Glutamatergic neuron (in vitro differentiated cells): ENCODE measurements at regions not wholly inside any gene's neighbourhood (a gene's known extent, or its start where the extent isn't known, plus 50 kb on each side); places are given as distances from the start of the nearest gene placed in this dataset.

ENCODE experiments used
- DNase-seq: peaks from one replicate; pipeline ENCODE4 v3.0.0; 2022
- H3K27ac Mint-ChIP-seq: one replicate; pipeline ENCODE4 v1.8.0; 2020; ENCODE audit warnings: mild to moderate bottlenecking, mixed read lengths, inconsistent platforms; ENCODE audit not compliant: unreplicated experiment
- H3K27me3 Mint-ChIP-seq: one replicate; pipeline ENCODE4 v1.8.0; 2020; ENCODE audit warnings: mild to moderate bottlenecking, moderate library complexity, mixed read lengths, inconsistent platforms; ENCODE audit not compliant: unreplicated experiment
- H3K36me3 Mint-ChIP-seq: one replicate; pipeline ENCODE4 v1.8.0; 2020; ENCODE audit warnings: mild to moderate bottlenecking, mixed read lengths, inconsistent platforms; ENCODE audit not compliant: unreplicated experiment
- H3K4me1 Mint-ChIP-seq: one replicate; pipeline ENCODE4 v1.8.0; 2020; ENCODE audit warnings: mild to moderate bottlenecking, low read depth, mixed read lengths, inconsistent platforms; ENCODE audit not compliant: unreplicated experiment
- H3K4me3 Mint-ChIP-seq: one replicate; pipeline ENCODE4 v1.8.0; 2020; ENCODE audit warnings: mild to moderate bottlenecking, mixed read lengths, inconsistent platforms; ENCODE audit not compliant: unreplicated experiment
- H3K9me3 Mint-ChIP-seq: one replicate; pipeline ENCODE4 v1.8.0; 2020; ENCODE audit warnings: mild to moderate bottlenecking, moderate library complexity, mixed read lengths, inconsistent platforms; ENCODE audit not compliant: unreplicated experiment
- TF ChIP-seq, protein P1 (sequence below): fragments of 200-600 bp; sonication (generic); IDR thresholded peaks from one replicate; pipeline ENCODE4 v1.5.0; 2021; ENCODE audit not compliant: partially characterized antibody, unreplicated experiment

DNA sequence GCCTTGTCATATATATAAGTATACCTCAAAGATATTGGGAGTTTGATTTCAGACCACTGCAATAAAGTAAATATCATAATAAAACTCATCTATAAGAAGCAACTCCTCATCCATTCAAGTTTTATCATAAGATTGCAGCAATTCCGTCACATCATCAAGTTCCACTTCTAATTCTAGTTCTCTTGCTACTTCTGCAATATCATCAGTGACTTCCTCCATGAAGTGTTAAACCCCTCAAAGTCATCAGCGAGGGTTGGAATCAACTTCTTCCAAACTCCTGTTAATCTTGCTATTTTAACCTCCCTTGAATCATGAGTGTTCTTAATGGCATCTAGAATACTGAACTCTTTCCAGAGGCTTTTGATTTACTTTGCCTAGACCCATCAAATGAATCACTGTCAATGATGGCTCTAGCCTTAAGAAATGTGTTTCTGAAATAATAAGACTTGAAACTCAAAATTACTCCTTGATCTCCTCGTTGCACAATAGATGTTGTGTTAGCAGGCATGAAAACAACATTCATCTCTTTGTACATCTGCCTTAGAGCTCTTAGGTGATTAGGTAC lies 88.3 kb downstream of the RPE65 start:
- TF ChIP-seq, protein P1, sequence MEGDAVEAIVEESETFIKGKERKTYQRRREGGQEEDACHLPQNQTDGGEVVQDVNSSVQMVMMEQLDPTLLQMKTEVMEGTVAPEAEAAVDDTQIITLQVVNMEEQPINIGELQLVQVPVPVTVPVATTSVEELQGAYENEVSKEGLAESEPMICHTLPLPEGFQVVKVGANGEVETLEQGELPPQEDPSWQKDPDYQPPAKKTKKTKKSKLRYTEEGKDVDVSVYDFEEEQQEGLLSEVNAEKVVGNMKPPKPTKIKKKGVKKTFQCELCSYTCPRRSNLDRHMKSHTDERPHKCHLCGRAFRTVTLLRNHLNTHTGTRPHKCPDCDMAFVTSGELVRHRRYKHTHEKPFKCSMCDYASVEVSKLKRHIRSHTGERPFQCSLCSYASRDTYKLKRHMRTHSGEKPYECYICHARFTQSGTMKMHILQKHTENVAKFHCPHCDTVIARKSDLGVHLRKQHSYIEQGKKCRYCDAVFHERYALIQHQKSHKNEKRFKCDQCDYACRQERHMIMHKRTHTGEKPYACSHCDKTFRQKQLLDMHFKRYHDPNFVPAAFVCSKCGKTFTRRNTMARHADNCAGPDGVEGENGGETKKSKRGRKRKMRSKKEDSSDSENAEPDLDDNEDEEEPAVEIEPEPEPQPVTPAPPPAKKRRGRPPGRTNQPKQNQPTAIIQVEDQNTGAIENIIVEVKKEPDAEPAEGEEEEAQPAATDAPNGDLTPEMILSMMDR: no peak
- H3K9me3 Mint-ChIP-seq: no peaks in the 10 kb centered on the region
- H3K4me1 Mint-ChIP-seq: no peaks in the 10 kb centered on the region
- no peaks in the 10 kb centered on the region for H3K27me3 Mint-ChIP-seq
- no peak overlapping the region for H3K27ac Mint-ChIP-seq
- H3K4me3 Mint-ChIP-seq: no peak overlapping the region
- no peak for DNase-seq
- no peaks in the 10 kb centered on the region for H3K36me3 Mint-ChIP-seq

DNA sequence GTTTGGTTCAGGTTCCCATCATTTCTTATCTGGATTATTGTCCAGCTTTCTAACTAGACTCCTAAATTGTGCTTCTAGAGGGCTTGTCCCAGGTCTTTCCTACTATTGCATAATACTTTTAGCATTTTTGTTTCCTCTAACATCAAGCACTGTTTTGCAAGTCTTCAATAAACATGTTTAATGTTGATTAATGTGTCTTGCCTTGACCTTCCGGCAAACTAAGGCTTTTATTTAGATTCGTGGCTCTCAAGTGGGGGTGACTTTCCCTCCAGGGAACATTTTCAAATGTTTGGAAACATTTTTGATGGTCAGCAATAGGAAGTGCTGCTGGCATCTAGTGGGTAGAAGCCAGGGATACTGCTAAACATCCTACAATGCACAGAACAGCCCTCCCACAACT lies 90.7 kb downstream of the RPE65 start:
- no peaks in the 10 kb centered on the region for H3K9me3 Mint-ChIP-seq
- no peak overlapping the region for H3K4me3 Mint-ChIP-seq
- no peak overlapping the region for H3K27ac Mint-ChIP-seq
- TF ChIP-seq, protein P1: no peak
- no peaks in the 10 kb centered on the region for H3K36me3 Mint-ChIP-seq
- DNase-seq: no peak
- H3K4me1 Mint-ChIP-seq: no peaks in the 10 kb centered on the region
- no peaks in the 10 kb centered on the region for H3K27me3 Mint-ChIP-seq

DNA sequence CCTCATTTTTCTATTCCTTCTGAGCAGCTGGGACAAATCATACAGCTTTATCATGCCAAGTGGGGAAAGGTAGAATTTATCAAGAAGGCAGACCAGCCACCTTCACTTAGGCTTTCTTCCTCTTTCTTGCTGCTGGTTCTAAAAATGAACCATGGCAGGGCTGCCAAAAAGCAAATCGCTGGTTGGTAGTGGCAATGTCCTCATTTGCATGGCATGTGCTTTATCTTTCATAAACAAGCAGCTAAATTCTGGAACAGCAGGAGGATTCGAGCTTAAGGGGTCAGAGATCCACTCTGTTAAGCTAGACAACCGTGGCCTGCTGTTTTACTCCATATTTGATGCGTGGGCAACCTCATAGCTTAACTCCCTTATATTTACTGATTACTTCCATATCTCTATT lies 91.3 kb downstream of the RPE65 start:
- Mint-ChIP-seq H3K4me1 (no peaks in the 10 kb centered on the region), H3K4me3 (no peak overlapping the region), H3K27ac (no peak overlapping the region), H3K36me3 (no peaks in the 10 kb centered on the region), H3K27me3 (no peaks in the 10 kb centered on the region), H3K9me3 (no peaks in the 10 kb centered on the region)
- TF ChIP-seq, protein P1: no peak
- DNase-seq: no peak

DNA sequence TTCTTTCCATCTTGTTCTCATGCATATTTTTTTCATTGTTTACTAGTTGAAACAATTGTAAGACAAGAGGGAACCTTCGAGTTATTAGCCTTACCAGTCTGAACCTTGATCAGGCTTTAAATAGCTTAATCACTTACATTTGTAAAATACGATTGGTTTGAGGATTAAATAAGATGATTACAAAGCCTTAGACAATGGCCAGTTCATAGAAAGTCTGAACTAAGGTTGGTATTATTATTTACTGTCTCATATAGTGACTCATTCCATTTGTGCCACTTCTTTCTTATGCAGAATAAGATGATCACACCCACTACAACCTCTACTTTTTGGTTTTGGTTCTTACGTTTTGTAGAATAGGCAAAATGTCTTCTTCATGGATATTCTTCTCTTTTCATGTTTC lies 94.1 kb downstream of the RPE65 start:
- TF ChIP-seq, protein P1: no peak
- Mint-ChIP-seq H3K4me3 (no peak overlapping the region), H3K27me3 (peaks cover 3% of the 10 kb centered on the region), H3K9me3 (no peaks in the 10 kb centered on the region), H3K27ac (no peak overlapping the region), H3K36me3 (no peaks in the 10 kb centered on the region), H3K4me1 (no peaks in the 10 kb centered on the region)
- no peak for DNase-seq

DNA sequence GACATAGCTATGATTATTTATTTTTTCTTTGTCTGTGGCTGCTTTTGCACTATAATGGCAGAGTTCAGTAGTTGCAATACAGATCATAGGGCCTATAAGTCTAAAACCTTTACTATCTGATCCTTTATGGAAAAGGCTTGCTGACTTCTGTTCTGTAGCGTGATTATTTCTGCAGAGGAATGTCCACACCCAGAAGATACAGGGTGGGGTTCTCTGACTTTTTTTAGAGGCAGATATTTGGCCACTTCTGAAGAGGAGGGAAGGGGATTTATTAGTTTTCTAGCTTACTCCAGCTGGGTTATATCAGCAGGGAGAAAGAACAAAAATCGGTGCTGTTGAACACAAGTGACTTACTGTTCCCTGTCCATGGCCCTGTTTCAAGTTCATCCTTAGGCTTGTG lies 97.6 kb downstream of the RPE65 start:
- DNase-seq: no peak
- H3K9me3 Mint-ChIP-seq: no peaks in the 10 kb centered on the region
- H3K36me3 Mint-ChIP-seq: no peaks in the 10 kb centered on the region
- H3K27me3 Mint-ChIP-seq: peaks cover 3% of the 10 kb centered on the region
- no peaks in the 10 kb centered on the region for H3K4me1 Mint-ChIP-seq
- TF ChIP-seq, protein P1: no peak
- no peak overlapping the region for H3K27ac Mint-ChIP-seq
- H3K4me3 Mint-ChIP-seq: no peak overlapping the region
